Esophagus muscularis mucosa (tissue), 3 donors: ENCODE measurements at regions not wholly inside any gene's neighbourhood (a gene's known extent, or its start where the extent isn't known, plus 50 kb on each side); places are given as distances from the start of the nearest gene placed in this dataset.

Experiments
- EP300 ChIP-seq: sonication (generic); formaldehyde crosslinking; IDR thresholded peaks from one replicate; pipeline ENCODE4 v1.6.1; 2017; ENCODE audit warnings: antibody characterized with exemption
- POLR2AphosphoS5 ChIP-seq, 2 donors: sonication (generic); formaldehyde crosslinking; IDR thresholded peaks; one replicate each; pipeline ENCODE4 v1.6.1; 2017; ENCODE audit warnings: antibody characterized with exemption in 2 of 2

DNA sequence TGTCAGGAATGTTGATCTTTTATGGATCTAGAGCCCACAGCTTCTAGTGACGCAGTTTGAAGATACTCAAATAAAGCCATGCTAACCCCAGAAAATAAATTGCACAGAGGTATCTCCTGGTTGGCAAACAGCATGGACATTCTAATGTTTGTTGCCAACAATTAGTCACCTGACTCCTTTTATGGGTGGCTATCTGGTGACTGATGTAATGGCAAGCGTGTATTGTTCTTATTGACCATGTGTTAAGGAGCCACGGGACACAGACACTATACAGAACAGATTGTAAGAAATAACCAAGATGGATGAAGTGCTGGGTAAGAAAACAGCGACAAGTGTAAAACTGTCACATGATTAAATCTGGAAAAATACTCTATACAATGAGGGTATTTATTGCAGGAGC is 401.3 kb upstream of the PDE3A start:
- TF ChIP-seq EP300 (no peak), POLR2AphosphoS5 (IDR thresholded peaks at IDR 0.05) (no peak)
